ENCODE measurements at regions not wholly inside any gene's neighbourhood (a gene's known extent, or its start where the extent isn't known, plus 50 kb on each side); places are given as distances from the start of the nearest gene placed in this dataset.

- TF ChIP-seq CTCF (IDR thresholded peaks at IDR 0.05) (no peak), ZFX (IDR thresholded peaks at IDR 0.05; ENCODE audit: borderline replicate concordance) (no peak)
Measured at GRCh38 chr11:22456993-22457762, 119.0 kb downstream of the SLC17A6 start.
